Tongue (tissue), 1 donor: ENCODE measurements at regions not wholly inside any gene's neighbourhood (a gene's known extent, or its start where the extent isn't known, plus 50 kb on each side); places are given as distances from the start of the nearest gene placed in this dataset.
"Not testable (repeated sequence)": the region's sequence is repeated elsewhere in the genome, so short reads cannot be mapped to it uniquely, and the experiment has no call there.

Experiments used
- DNase-seq: peaks from one replicate; pipeline ENCODE4 v3.0.0-alpha.2; 2015

GRCh38 chr2:146576339-146577111 is 1268.3 kb upstream of the ACVR2A start:
- peak; percentile 2 for DNase-seq

DNA sequence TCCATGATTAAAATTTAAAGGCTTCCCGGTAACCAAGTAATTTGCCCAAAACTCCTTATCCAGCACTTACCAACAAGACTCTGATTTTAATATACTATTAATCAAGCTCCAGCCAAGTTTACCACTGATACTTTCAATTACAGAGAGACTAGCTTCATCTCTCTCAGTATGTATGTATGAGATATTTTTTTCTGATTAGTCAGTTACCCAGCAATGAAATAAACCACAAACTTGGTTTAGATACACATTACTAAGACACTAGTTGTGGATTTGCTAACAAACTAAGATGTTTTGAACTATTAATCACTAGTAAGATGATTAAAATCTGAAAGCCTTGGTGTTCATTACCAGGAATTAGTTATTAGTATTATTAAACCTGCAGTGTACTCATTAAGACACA is 1272.2 kb upstream of the ACVR2A start:
- no peak for DNase-seq

- DNase-seq: no peak
Observed at GRCh38 chr2:146561996-146562395, 1282.8 kb upstream of the ACVR2A start.

DNA sequence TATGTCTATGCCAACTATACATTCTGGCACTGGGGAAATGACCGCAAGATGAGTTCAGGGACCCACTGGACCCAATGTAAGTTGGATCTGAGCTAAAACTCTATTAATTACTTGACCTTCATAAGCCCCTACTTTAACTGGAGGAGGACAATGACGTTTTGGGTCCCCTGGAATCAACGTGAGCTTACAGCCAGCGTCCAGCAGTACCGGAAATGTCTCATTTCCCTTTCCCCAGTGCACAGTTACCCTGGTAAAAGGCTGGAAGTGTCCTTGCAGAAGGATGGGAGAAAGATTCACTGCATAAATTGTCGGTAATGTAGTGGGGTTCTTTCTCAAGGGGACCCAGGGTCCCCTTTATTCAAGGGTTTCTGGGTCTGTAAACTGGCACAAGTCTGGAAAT is 1297.6 kb upstream of the ACVR2A start:
- DNase-seq: no peak

- DNase-seq: no peak
Observed at GRCh38 chr2:146544701-146545100, 1300.1 kb upstream of the ACVR2A start.

GRCh38 chr2:146541896-146542295 is 1302.9 kb upstream of the ACVR2A start:
- no peak for DNase-seq

DNA sequence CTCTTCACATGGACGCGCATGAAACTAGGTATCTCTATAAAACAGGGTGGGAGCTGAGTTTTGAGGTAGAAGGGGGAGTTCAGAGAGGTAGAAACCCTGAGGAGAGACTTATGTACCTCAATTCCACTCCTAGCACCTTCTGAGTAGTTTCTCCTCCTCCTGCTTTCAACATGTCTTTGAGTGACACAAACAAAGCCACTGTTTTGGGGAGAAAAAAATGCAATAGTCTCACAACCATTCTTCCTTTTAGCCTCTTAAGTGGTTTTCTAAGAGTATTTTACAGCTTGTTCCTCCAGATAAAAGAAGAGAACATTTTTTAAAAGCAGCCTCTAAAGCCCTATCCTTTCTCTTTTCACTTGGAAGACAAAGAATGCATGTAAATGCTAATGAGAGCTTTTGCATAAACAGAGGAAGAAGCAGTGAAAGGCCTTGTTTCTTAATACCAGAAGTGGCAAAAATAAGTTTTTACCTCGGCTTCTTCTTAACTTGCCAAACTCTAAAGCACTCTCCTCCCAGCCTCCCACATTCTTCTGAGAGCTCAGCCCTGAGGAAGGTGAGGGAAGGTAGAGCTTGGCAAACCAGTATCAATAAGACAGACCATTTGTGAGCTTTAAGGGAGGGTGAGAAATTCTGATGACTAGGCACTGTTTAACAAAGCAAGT is 1304.4 kb upstream of the ACVR2A start:
- DNase-seq: no peak

DNA sequence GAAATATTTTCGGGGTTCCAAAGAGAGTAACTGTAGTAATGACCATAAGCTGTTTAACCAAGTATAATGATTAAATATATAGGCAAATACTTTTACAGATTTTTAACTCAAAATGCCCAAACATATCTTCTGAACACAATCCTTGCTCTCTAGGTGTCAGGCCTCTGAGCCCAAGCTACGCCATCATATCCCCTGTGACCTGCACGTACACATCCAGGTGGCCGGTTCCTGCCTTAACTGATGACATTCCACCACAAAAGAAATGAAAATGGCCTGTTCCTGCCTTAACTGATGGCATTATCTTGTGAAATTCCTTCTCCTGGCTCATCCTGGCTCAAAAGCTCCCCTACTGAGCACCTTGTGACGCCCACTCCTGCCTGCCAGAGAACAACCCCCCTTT is 1305.1 kb upstream of the ACVR2A start:
- not testable (repeated sequence) for DNase-seq

GRCh38 chr2:146537477-146537876 is 1307.4 kb upstream of the ACVR2A start:
- DNase-seq: no peak

DNA sequence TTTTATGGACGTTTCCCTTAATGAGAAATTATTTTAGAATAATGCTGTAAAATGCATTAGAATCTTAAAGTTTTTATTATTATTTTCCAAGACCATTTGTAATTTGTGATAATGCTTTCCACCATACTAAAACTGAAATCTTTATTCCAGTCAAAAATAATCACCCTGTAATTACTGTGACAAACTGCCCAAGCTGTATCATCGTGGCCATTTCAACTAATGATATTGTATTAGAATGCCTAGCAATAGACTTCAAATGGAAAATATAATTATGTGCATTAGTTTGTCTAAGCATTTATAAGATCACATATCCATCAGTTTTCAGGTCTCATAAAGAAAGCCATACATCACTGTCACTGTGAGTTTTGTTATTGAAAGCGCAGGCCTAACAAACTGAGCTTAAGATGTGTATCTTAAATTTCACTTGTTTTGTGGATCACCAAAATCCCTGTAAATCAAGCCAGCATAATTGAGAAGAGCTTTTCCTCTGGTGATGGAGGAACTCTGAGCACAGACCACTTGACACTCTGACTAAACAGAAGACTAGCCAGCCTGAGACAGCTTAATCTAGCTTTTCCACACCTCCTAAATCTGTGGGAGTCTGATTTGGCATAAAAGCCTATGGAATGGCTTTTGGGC is 1312.2 kb upstream of the ACVR2A start:
- DNase-seq: peak; percentile 2

GRCh38 chr2:146532009-146532408 is 1312.8 kb upstream of the ACVR2A start:
- DNase-seq: no peak

DNA sequence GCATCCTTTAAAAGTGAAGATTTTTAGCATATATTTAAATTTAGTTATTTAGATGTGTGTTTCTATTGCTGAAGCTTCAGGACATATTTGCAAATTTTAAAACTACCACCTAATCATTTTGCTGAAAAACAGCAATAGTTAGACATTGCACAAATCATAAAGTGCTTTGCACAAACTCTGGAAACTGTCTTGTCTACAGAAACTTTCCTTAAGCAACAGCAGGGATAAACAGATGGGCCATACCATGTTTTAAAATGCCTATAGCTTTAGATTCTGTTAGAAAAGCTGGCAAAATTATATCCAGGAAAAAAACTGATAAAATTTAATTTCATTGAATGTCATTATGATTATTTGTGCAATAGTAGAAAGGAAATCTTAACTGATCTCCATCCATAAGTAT is 1313.9 kb upstream of the ACVR2A start:
- no peak for DNase-seq

GRCh38 chr2:146527166-146527565 is 1317.7 kb upstream of the ACVR2A start:
- DNase-seq: no peak

DNA sequence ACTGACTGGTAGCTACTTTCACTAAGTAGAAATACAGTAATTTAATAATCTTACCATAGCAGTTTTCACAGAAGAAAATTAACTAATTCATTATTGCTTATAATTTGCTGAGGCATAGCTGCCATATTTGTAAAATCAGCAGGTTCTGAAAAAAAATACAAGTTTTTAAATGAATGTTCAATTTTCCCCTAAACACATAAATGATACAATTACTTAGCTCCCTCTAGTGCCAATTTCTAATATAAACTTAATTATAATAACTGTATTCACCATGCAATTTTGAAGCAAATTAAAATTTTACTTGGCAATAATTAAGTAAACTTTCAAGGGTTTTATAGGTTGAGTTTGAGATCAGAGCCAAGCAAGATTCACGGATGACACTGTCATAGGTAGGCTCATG is 1321.6 kb upstream of the ACVR2A start:
- peak; percentile 32 for DNase-seq

GRCh38 chr2:146506851-146507250 is 1338.0 kb upstream of the ACVR2A start:
- no peak for DNase-seq

- DNase-seq: no peak
Observed at GRCh38 chr2:146503366-146503765, 1341.5 kb upstream of the ACVR2A start.

- DNase-seq: no peak
Observed at GRCh38 chr2:146496248-146496647, 1348.6 kb upstream of the ACVR2A start.

- DNase-seq: no peak
Observed at GRCh38 chr2:146489386-146489785, 1355.4 kb upstream of the ACVR2A start.

DNA sequence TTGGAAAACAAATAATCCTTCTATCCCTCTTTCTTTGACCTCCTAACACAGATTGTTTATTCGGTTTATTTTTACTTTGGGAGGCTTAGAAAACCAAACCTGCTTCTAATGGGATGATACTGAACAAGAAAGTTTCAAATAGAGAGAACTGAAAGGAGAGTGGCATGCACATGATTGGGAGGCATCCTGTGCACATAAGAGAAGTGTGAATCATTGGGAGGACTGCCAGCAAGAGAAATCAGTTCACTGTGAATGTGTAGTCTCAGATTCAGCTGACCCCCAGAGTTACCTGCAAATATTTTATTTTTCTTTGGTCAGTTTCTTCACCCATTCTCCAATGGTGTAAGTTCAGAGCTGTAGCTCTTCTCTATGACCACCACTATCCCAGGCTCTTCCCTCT is 1363.2 kb upstream of the ACVR2A start:
- no peak for DNase-seq

- no peak for DNase-seq
Observed at GRCh38 chr2:146477383-146477782, 1367.4 kb upstream of the ACVR2A start.

DNA sequence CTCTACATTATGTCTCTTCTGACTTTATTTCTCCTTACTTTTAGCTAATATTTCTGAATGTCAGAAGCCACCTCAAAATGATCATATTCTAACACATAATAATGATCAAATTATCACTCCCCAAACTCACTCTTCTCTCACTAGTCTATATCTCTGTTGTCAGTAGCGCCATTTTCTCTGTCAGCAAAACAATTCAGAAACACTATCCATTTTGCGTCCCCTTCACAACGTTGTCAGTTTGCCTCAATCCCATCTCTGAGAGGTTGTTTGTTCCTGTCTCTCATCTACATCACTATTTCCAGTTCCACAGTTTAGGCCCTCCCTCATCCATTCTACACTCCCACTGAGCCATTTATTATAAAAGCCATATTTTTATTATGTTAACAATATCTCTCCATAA is 1376.3 kb upstream of the ACVR2A start:
- DNase-seq: no peak

DNA sequence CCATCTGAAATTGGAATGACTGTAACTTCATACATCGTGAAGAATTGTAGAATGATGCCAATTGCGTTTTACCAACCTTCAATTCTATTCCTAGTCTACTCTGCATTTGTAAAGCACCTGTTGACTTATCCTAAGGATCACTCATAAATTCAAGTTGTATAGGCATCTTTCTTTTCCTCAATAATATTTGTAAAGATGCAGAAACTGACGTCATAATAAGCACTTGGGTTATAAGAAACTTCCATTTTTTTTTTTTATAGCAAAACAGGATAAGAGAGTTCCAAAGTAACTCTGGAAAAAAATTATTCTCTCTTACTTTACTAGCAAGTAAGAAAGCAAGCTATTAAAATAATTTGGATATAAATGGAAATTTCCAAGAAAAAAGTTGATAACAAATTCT is 1377.4 kb upstream of the ACVR2A start:
- no peak for DNase-seq

DNA sequence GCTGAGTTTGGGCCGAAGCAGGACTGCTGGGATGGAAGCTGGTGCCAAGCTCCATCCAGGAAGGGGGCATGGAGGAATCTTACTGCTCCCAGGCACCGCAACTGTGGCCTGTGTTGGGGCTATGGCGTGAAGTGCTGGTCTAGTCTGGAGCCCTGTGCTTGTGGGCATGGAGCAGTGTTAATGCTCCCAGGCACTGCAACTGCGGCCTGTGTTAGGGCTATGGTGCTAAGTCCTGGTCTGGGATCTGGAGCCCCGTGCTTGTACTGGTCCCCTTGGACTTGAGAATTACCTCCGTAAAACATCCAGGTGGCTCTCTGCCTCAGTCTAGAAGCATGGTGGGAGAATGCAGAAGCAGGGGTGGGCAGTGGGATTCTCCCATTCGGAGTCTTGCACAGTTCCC is 1379.4 kb upstream of the ACVR2A start:
- DNase-seq: no peak

GRCh38 chr2:146461068-146461467 is 1383.8 kb upstream of the ACVR2A start:
- no peak for DNase-seq
